Suprapubic skin (tissue), 4 donors: ENCODE measurements at regions not wholly inside any gene's neighbourhood (a gene's known extent, or its start where the extent isn't known, plus 50 kb on each side); places are given as distances from the start of the nearest gene placed in this dataset.

Source experiments
- DNase-seq, 2 donors: peaks; one replicate each; pipeline ENCODE4 v3.0.0-alpha.2; 2019; ENCODE audit warnings: low spot score in 2 of 2
- H3K27ac ChIP-seq: fragments of 200-600 bp; sonication (generic); one replicate; pipeline ENCODE4 v1.5.1; 2019
- H3K27me3 ChIP-seq: fragments of 200-600 bp; sonication (generic); one replicate; pipeline ENCODE4 v1.5.1; 2019
- H3K36me3 ChIP-seq: fragments of 200-600 bp; sonication (generic); one replicate; pipeline ENCODE4 v1.5.1; 2019
- H3K4me1 ChIP-seq: fragments of 200-600 bp; sonication (generic); one replicate; pipeline ENCODE4 v1.5.1; 2019
- H3K4me3 ChIP-seq: fragments of 200-600 bp; sonication (generic); one replicate; pipeline ENCODE4 v1.5.1; 2019; ENCODE audit warnings: mild to moderate bottlenecking
- H3K9me3 ChIP-seq: fragments of 200-600 bp; sonication (generic); one replicate; pipeline ENCODE4 v1.5.1; 2019
- CTCF ChIP-seq, 2 donors: fragments of 200-600 bp in 1 of 2; fragments of 450-650 bp in 1 of 2; sonication (generic) in 1 of 2; IDR thresholded peaks; one replicate each; pipeline ENCODE4 v1.5.1; 2016 to 2019; ENCODE audit warnings: antibody characterized with exemption in 2 of 2, mild to moderate bottlenecking in 1 of 2, moderate library complexity in 1 of 2
- EP300 ChIP-seq: sonication (generic); formaldehyde crosslinking; IDR thresholded peaks from one replicate; pipeline ENCODE4 v1.6.1; 2017; ENCODE audit warnings: antibody characterized with exemption
- POLR2A ChIP-seq, 2 donors: fragments of 450-650 bp; IDR thresholded peaks; one replicate each; pipeline ENCODE4 v1.6.1; 2017; ENCODE audit warnings: antibody characterized with exemption in 2 of 2, mild to moderate bottlenecking in 2 of 2, moderate library complexity in 2 of 2
- POLR2AphosphoS5 ChIP-seq, 3 donors: sonication (generic); formaldehyde crosslinking; IDR thresholded peaks; one replicate each; pipeline ENCODE4 v1.6.1; 2017; ENCODE audit warnings: antibody characterized with exemption in 3 of 3
- WGBS: methylation state at CpG from one replicate; pipeline ENCODE4 v1.1.5; 2018; 5-methylcytosine and 5-hydroxymethylcytosine counted together

DNA sequence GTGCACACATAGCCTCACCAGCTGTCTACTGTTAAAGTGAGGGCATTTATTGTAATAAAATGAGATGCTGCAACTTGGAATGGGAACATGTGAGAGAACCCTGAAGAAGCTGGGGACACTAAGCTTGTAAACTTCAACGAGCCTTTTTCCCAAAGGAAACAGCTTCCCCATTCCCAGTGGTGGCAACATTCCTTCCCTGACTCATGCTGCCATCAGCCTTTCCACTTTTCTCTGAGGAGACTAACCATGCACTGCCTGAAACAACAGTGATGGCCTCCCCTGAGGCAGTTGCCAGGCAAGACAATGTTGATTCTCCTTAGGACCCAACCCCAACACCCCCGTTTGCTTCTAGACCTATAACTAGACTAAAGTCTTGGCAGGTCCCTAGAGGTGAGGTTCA is 928.3 kb downstream of the GLUD2 start:
- no peak for TF ChIP-seq CTCF (IDR thresholded peaks at IDR 0.05)
- no peak for TF ChIP-seq POLR2A (IDR thresholded peaks at IDR 0.05)
- TF ChIP-seq POLR2AphosphoS5 (IDR thresholded peaks at IDR 0.05) = no peak
- TF ChIP-seq EP300 = no peak
- no peaks in the 10 kb centered on the region for H3K9me3 ChIP-seq
- 65% methylated on average over 2 of the region's 2 CpGs for WGBS
- H3K27me3 ChIP-seq = no peaks in the 10 kb centered on the region
- H3K4me3 ChIP-seq = no peak overlapping the region
- DNase-seq = no peak
- H3K4me1 ChIP-seq = no peaks in the 10 kb centered on the region
- no peaks in the 10 kb centered on the region for H3K36me3 ChIP-seq
- no peak overlapping the region for H3K27ac ChIP-seq

- Histone ChIP-seq H3K4me3 (no peak overlapping the region), H3K9me3 (no peaks in the 10 kb centered on the region), H3K36me3 (no peaks in the 10 kb centered on the region), H3K4me1 (no peaks in the 10 kb centered on the region), H3K27ac (no peak overlapping the region), H3K27me3 (no peaks in the 10 kb centered on the region)
- WGBS = 71% methylated on average over 1 of the region's 1 CpG
- TF ChIP-seq EP300 (no peak), POLR2AphosphoS5 (IDR thresholded peaks at IDR 0.05) (no peak), CTCF (IDR thresholded peaks at IDR 0.05) (no peak), POLR2A (IDR thresholded peaks at IDR 0.05) (no peak)
- DNase-seq = no peak
Observed at GRCh38 chrX:121987163-121987562, 939.8 kb downstream of the GLUD2 start.

DNA sequence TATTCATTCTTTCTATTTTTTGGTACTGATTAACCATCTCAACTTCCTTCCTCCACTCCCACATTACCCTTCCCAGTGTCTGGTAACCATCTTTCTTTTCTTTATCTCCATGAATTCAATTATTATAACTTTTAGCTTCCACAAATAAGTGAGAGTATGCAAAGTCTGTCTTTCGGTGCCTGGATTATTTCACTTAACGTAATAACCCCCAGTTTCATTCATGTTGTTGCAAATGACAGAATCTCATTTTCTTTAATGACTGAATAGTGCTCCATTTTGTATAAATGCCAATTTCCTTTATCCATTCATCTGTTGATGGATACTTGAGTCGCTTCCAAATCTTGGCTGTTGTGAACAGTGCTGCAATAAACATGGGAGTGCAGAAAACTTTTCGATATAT is 940.4 kb downstream of the GLUD2 start:
- Histone ChIP-seq H3K36me3 (no peaks in the 10 kb centered on the region), H3K27ac (no peak overlapping the region), H3K4me1 (no peaks in the 10 kb centered on the region), H3K4me3 (no peak overlapping the region), H3K27me3 (no peaks in the 10 kb centered on the region), H3K9me3 (no peaks in the 10 kb centered on the region)
- no peak for DNase-seq
- whole genome bisulfite sequencing = 77% methylated on average over 4 of the region's 4 CpGs
- TF ChIP-seq POLR2AphosphoS5 (IDR thresholded peaks at IDR 0.05) (no peak), EP300 (no peak), CTCF (IDR thresholded peaks at IDR 0.05) (no peak), POLR2A (IDR thresholded peaks at IDR 0.05) (no peak)

DNA sequence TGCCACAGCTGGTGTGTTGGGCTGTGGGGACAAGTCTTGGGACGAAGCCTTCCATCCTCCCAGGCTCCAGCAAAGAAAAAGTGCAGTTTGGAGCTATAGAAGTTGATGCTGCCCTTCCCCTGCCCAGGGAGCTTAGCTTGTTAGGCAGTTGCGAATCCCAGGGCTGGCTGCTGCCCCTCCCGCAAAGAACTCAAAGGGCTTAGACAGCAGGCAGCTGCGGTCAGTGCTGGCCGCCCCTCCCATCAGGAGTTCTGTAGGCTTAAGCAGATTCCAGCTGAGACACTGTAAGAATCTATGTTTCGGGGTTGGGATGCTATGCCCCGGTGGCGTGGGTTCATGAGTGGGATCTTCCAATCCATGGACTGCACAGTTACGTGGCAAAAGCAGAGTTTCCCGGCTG is 956.7 kb downstream of the GLUD2 start:
- Histone ChIP-seq H3K9me3 (no peaks in the 10 kb centered on the region), H3K27ac (no peak overlapping the region), H3K4me1 (no peaks in the 10 kb centered on the region), H3K27me3 (no peaks in the 10 kb centered on the region), H3K4me3 (no peak overlapping the region), H3K36me3 (no peaks in the 10 kb centered on the region)
- 78% methylated on average over 3 of the region's 10 CpGs for WGBS
- no peak for DNase-seq
- TF ChIP-seq POLR2AphosphoS5 (IDR thresholded peaks at IDR 0.05) (no peak), EP300 (no peak)

GRCh38 chrX:122026665-122027064 is 979.3 kb downstream of the GLUD2 start:
- 66% methylated on average over 1 of the region's 1 CpG for WGBS
- Histone ChIP-seq H3K4me3 (no peak overlapping the region), H3K27ac (no peak overlapping the region), H3K4me1 (no peaks in the 10 kb centered on the region), H3K9me3 (no peaks in the 10 kb centered on the region), H3K36me3 (no peaks in the 10 kb centered on the region), H3K27me3 (no peaks in the 10 kb centered on the region)
- TF ChIP-seq POLR2AphosphoS5 (IDR thresholded peaks at IDR 0.05) = no peak
- no peak for TF ChIP-seq EP300
- TF ChIP-seq CTCF (IDR thresholded peaks at IDR 0.05) = no peak
- TF ChIP-seq POLR2A (IDR thresholded peaks at IDR 0.05) = no peak
- DNase-seq = no peak

- Histone ChIP-seq H3K36me3 (no peaks in the 10 kb centered on the region), H3K4me3 (no peak overlapping the region), H3K4me1 (no peaks in the 10 kb centered on the region), H3K27ac (no peak overlapping the region), H3K27me3 (no peaks in the 10 kb centered on the region), H3K9me3 (no peaks in the 10 kb centered on the region)
- TF ChIP-seq POLR2AphosphoS5 (IDR thresholded peaks at IDR 0.05) (no peak), EP300 (no peak), POLR2A (IDR thresholded peaks at IDR 0.05) (no peak), CTCF (IDR thresholded peaks at IDR 0.05) (no peak)
- WGBS = 57% methylated on average over 1 of the region's 1 CpG
- DNase-seq = no peak
Observed at GRCh38 chrX:122046226-122046625, 998.8 kb downstream of the GLUD2 start.
